ENCODE measurements at regions not wholly inside any gene's neighbourhood (a gene's known extent, or its start where the extent isn't known, plus 50 kb on each side); places are given as distances from the start of the nearest gene placed in this dataset.
"Not testable (repeated sequence)": the region's sequence is repeated elsewhere in the genome, so short reads cannot be mapped to it uniquely, and the experiment has no call there.

GRCh38 chr5:179405426-179406030 lies 60.3 kb upstream of the ADAMTS2 start:
- no peak overlapping the region for H3K27ac Mint-ChIP-seq
- no peaks in the 10 kb centered on the region for H3K4me1 ChIP-seq (ENCODE audit: insufficient read depth, low read length)
- intact Hi-C loops (cut with micrococcal nuclease): no loop called here
- ChIA-PET POLR2A (ENCODE audit: partially characterized antibody) (no interaction called here), CTCF (ENCODE audit: partially characterized antibody) (no interaction called here)
- no peaks in the 10 kb centered on the region for H3K4me1 Mint-ChIP-seq
- no peaks in the 10 kb centered on the region for H3K27me3 ChIP-seq (ENCODE audit: insufficient read depth, low read length)
- H3K4me3 Mint-ChIP-seq: no peak overlapping the region
- H3K9me3 Mint-ChIP-seq: peaks cover 0 to 20% (median 15%) of the 10 kb centered on the region in 8 donors
- H3K27ac ChIP-seq (ENCODE audit: low read depth, low read length): no peak overlapping the region
- peaks cover 0 to 3% of the 10 kb centered on the region in 2 donors for H3K36me3 Mint-ChIP-seq
- no peak overlapping the region for H3K4me3 ChIP-seq (ENCODE audit: low read length in 2 of 2)
- no peak for DNase-seq
- peaks cover 4 to 10% of the 10 kb centered on the region in 2 donors for H3K27me3 Mint-ChIP-seq
- no peaks in the 10 kb centered on the region for H3K36me3 ChIP-seq (ENCODE audit: insufficient read depth, low read length)
- no peaks in the 10 kb centered on the region for H3K9me3 ChIP-seq (ENCODE audit: control insufficient read depth in 1 of 2, low read length in 2 of 2)

GRCh38 chr5:179405054-179405416 lies 59.8 kb upstream of the ADAMTS2 start:
- H3K9me3 Mint-ChIP-seq: peaks cover 0 to 25% (median 20%) of the 10 kb centered on the region in 8 donors
- intact Hi-C loops (cut with micrococcal nuclease): no loop called here

GRCh38 chr5:179404321-179405053 lies 59.2 kb upstream of the ADAMTS2 start:
- Histone ChIP-seq H3K4me3 (ENCODE audit: low read length in 2 of 2) (no peak overlapping the region), H3K4me1 (ENCODE audit: insufficient read depth, low read length) (no peaks in the 10 kb centered on the region), H3K27ac (ENCODE audit: low read depth, low read length) (no peak overlapping the region), H3K36me3 (ENCODE audit: insufficient read depth, low read length) (no peaks in the 10 kb centered on the region), H3K27me3 (ENCODE audit: insufficient read depth, low read length) (no peaks in the 10 kb centered on the region), H3K9me3 (ENCODE audit: control insufficient read depth in 1 of 2, low read length in 2 of 2) (peaks cover 0 to 6% of the 10 kb centered on the region in 2 donors)
- ChIA-PET CTCF (ENCODE audit: partially characterized antibody) (no interaction called here), POLR2A (ENCODE audit: partially characterized antibody) (no interaction called here)
- intact Hi-C loops (cut with micrococcal nuclease): no loop called here
- Mint-ChIP-seq H3K36me3 (peaks cover 3 to 4% of the 10 kb centered on the region in 2 donors), H3K9me3 (peaks cover 4 to 30% (median 25%) of the 10 kb centered on the region in 8 donors), H3K4me3 (no peak overlapping the region), H3K4me1 (no peaks in the 10 kb centered on the region), H3K27me3 (peaks cover 4 to 10% of the 10 kb centered on the region in 2 donors), H3K27ac (no peak overlapping the region)
- DNase-seq: no peak

More at GRCh38 chr5:179405054-179405416, 59.8 kb upstream of the ADAMTS2 start:
- H3K9me3 ChIP-seq (ENCODE audit: control insufficient read depth in 1 of 2, low read length in 2 of 2): peaks cover 0 to 4% of the 10 kb centered on the region in 2 donors
- H3K36me3 ChIP-seq (ENCODE audit: insufficient read depth, low read length): no peaks in the 10 kb centered on the region
- H3K27me3 ChIP-seq (ENCODE audit: insufficient read depth, low read length): no peaks in the 10 kb centered on the region
- Mint-ChIP-seq H3K4me1 (no peaks in the 10 kb centered on the region), H3K4me3 (no peak overlapping the region), H3K27me3 (peaks cover 4 to 10% of the 10 kb centered on the region in 2 donors), H3K36me3 (peaks cover 0 to 3% of the 10 kb centered on the region in 2 donors), H3K27ac (no peak overlapping the region)
- H3K4me3 ChIP-seq (ENCODE audit: low read length in 2 of 2): no peak overlapping the region
- DNase-seq: no peak
- ChIA-PET CTCF (ENCODE audit: partially characterized antibody) (no interaction called here), POLR2A (ENCODE audit: partially characterized antibody) (no interaction called here)
- H3K4me1 ChIP-seq (ENCODE audit: insufficient read depth, low read length): no peaks in the 10 kb centered on the region
- no peak overlapping the region for H3K27ac ChIP-seq (ENCODE audit: low read depth, low read length)

- H3K9me3 Mint-ChIP-seq: peaks cover 4 to 39% (median 34%) of the 10 kb centered on the region in 8 donors
- Histone ChIP-seq H3K27ac (ENCODE audit: low read depth, low read length) (no peak overlapping the region), H3K4me3 (ENCODE audit: low read length in 2 of 2) (no peak overlapping the region), H3K9me3 (ENCODE audit: control insufficient read depth in 1 of 2, low read length in 2 of 2) (peaks cover 3 to 10% of the 10 kb centered on the region in 2 donors), H3K4me1 (ENCODE audit: insufficient read depth, low read length) (no peaks in the 10 kb centered on the region), H3K27me3 (ENCODE audit: insufficient read depth, low read length) (no peaks in the 10 kb centered on the region), H3K36me3 (ENCODE audit: insufficient read depth, low read length) (no peaks in the 10 kb centered on the region)
- H3K27me3 Mint-ChIP-seq: peaks cover 1 to 10% of the 10 kb centered on the region in 2 donors
- POLR2A ChIA-PET (ENCODE audit: partially characterized antibody): no interaction called here
- H3K4me1 Mint-ChIP-seq: no peaks in the 10 kb centered on the region
- no peak overlapping the region for H3K4me3 Mint-ChIP-seq
- CTCF ChIA-PET (ENCODE audit: partially characterized antibody): no interaction called here
- intact Hi-C loops (cut with micrococcal nuclease): no loop called here
- peaks cover 3 to 7% of the 10 kb centered on the region in 2 donors for H3K36me3 Mint-ChIP-seq
- no peak for DNase-seq
- no peak overlapping the region for H3K27ac Mint-ChIP-seq
These were observed 58.3 kb upstream of the ADAMTS2 start for GRCh38 chr5:179403426-179404147.

- H3K36me3 Mint-ChIP-seq; H3K4me3 ChIP-seq (ENCODE audit: low read length in 2 of 2); H3K4me3 Mint-ChIP-seq; H3K27ac ChIP-seq (ENCODE audit: low read depth, low read length); H3K4me1 ChIP-seq (ENCODE audit: insufficient read depth, low read length); intact Hi-C loops (cut with micrococcal nuclease); H3K36me3 ChIP-seq (ENCODE audit: insufficient read depth, low read length); POLR2A ChIA-PET (ENCODE audit: partially characterized antibody); H3K27me3 ChIP-seq (ENCODE audit: insufficient read depth, low read length); H3K27ac Mint-ChIP-seq; CTCF ChIA-PET (ENCODE audit: partially characterized antibody); H3K4me1 Mint-ChIP-seq; DNase-seq: not testable (repeated sequence)
- peaks cover 6 to 50% (median 40%) of the 10 kb centered on the region in 8 donors for H3K9me3 Mint-ChIP-seq
- H3K9me3 ChIP-seq (ENCODE audit: control insufficient read depth in 1 of 2, low read length in 2 of 2): peaks cover 3 to 13% of the 10 kb centered on the region in 2 donors
- peaks cover 1 to 11% of the 10 kb centered on the region in 2 donors for H3K27me3 Mint-ChIP-seq
These were observed 55.2 kb upstream of the ADAMTS2 start for GRCh38 chr5:179400435-179400834.

- POLR2A ChIA-PET (ENCODE audit: partially characterized antibody): no interaction called here
- Histone ChIP-seq H3K27ac (ENCODE audit: low read depth, low read length) (no peak overlapping the region), H3K27me3 (ENCODE audit: insufficient read depth, low read length) (no peaks in the 10 kb centered on the region), H3K36me3 (ENCODE audit: insufficient read depth, low read length) (no peaks in the 10 kb centered on the region), H3K4me3 (ENCODE audit: low read length in 2 of 2) (no peak overlapping the region), H3K4me1 (ENCODE audit: insufficient read depth, low read length) (no peaks in the 10 kb centered on the region), H3K9me3 (ENCODE audit: control insufficient read depth in 1 of 2, low read length in 2 of 2) (peaks cover 3 to 13% of the 10 kb centered on the region in 2 donors)
- DNase-seq: no peak
- H3K4me3 Mint-ChIP-seq: no peak overlapping the region
- peaks cover 3 to 13% of the 10 kb centered on the region in 2 donors for H3K27me3 Mint-ChIP-seq
- CTCF ChIA-PET (ENCODE audit: partially characterized antibody): no interaction called here
- no peaks in the 10 kb centered on the region for H3K4me1 Mint-ChIP-seq
- no peak overlapping the region for H3K27ac Mint-ChIP-seq
- peaks cover 3 to 7% of the 10 kb centered on the region in 2 donors for H3K36me3 Mint-ChIP-seq
- intact Hi-C loops (cut with micrococcal nuclease): no loop called here
- peaks cover 6 to 53% (median 42%) of the 10 kb centered on the region in 8 donors for H3K9me3 Mint-ChIP-seq
These were observed 54.8 kb upstream of the ADAMTS2 start for GRCh38 chr5:179400020-179400419.

- POLR2A ChIA-PET (ENCODE audit: partially characterized antibody); H3K27me3 ChIP-seq (ENCODE audit: insufficient read depth, low read length); H3K36me3 Mint-ChIP-seq; H3K4me3 Mint-ChIP-seq; intact Hi-C loops (cut with micrococcal nuclease); CTCF ChIA-PET (ENCODE audit: partially characterized antibody); H3K27ac ChIP-seq (ENCODE audit: low read depth, low read length); H3K4me1 ChIP-seq (ENCODE audit: insufficient read depth, low read length); H3K4me3 ChIP-seq (ENCODE audit: low read length in 2 of 2); DNase-seq; H3K36me3 ChIP-seq (ENCODE audit: insufficient read depth, low read length); H3K4me1 Mint-ChIP-seq; H3K27ac Mint-ChIP-seq: not testable (repeated sequence)
- peaks cover 6 to 53% (median 42%) of the 10 kb centered on the region in 8 donors for H3K9me3 Mint-ChIP-seq
- peaks cover 3 to 13% of the 10 kb centered on the region in 2 donors for H3K9me3 ChIP-seq (ENCODE audit: control insufficient read depth in 1 of 2, low read length in 2 of 2)
- H3K27me3 Mint-ChIP-seq: peaks cover 3 to 13% of the 10 kb centered on the region in 2 donors
These were observed 54.1 kb upstream of the ADAMTS2 start for GRCh38 chr5:179399327-179399726.
